Mucosa of descending colon (tissue), 3 donors: ENCODE measurements at regions not wholly inside any gene's neighbourhood (a gene's known extent, or its start where the extent isn't known, plus 50 kb on each side); places are given as distances from the start of the nearest gene placed in this dataset.

Experiments
- ATAC-seq: fragments of 200-7000 bp; cut with Tn5 transposase; one replicate; pipeline ENCODE4 v1.9.1; 2020; ENCODE audit warnings: mild to moderate bottlenecking, moderate library complexity
- DNase-seq, 3 donors: peaks; one replicate each; pipeline ENCODE4 v3.0.0-alpha.2; 2020
- H3K36me3 ChIP-seq: fragments of 200-600 bp; one replicate; pipeline ENCODE4 v1.8.0; 2021; ENCODE audit warnings: low read depth, mild to moderate bottlenecking
- H3K4me1 ChIP-seq: fragments of 200-600 bp; one replicate; pipeline ENCODE4 v1.8.0; 2021; ENCODE audit warnings: low read depth, mild to moderate bottlenecking
- H3K4me3 ChIP-seq: fragments of 200-600 bp; one replicate; pipeline ENCODE4 v1.8.0; 2021; ENCODE audit warnings: mild to moderate bottlenecking
- H3K9me3 ChIP-seq: fragments of 200-600 bp; one replicate; pipeline ENCODE4 v1.8.0; 2021; ENCODE audit warnings: mild to moderate bottlenecking
- CTCF ChIP-seq: fragments of 200-600 bp; IDR thresholded peaks from one replicate; pipeline ENCODE4 v1.8.0; 2022; ENCODE audit warnings: antibody characterized with exemption, mild to moderate bottlenecking
- intact Hi-C, 2 donors: fragments of 100-400 bp; cut with DNase I in 1 of 2; cut with micrococcal nuclease in 1 of 2; formaldehyde crosslinking; loops; one replicate each; pipeline versions ENCODE4 v1.11.0 to v1.11.1; 2022; cut with DNase I, micrococcal nuclease
- donor health status: DM: no; HTN: no; CAD: no; lungs with moderate emphysema.
- donor health status: DM: no; HTN: no; CAD: no.
- donor health status: DM: no; HTN: yes; CAD: no.

- Histone ChIP-seq H3K36me3 (no peaks in the 10 kb centered on the region), H3K9me3 (peaks cover 12% of the 10 kb centered on the region), H3K4me3 (no peak overlapping the region), H3K4me1 (no peaks in the 10 kb centered on the region)
- TF ChIP-seq CTCF: no peak
- DNase-seq (no peak), ATAC-seq (no peak)
- intact Hi-C loops: no loop called here
These were observed 659.7 kb downstream of the CENPC start for GRCh38 chr4:66885501-66886165.

GRCh38 chr4:66876946-66877345 is 668.4 kb downstream of the CENPC start:
- H3K4me3 ChIP-seq: no peak overlapping the region
- intact Hi-C loops: no loop called here
- no peaks in the 10 kb centered on the region for H3K36me3 ChIP-seq
- no peak for TF ChIP-seq CTCF
- DNase-seq (no peak), ATAC-seq (no peak)
- H3K4me1 ChIP-seq: no peaks in the 10 kb centered on the region
- peaks cover 5% of the 10 kb centered on the region for H3K9me3 ChIP-seq

- Histone ChIP-seq H3K9me3 (no peaks in the 10 kb centered on the region), H3K4me1 (no peaks in the 10 kb centered on the region), H3K4me3 (no peak overlapping the region), H3K36me3 (no peaks in the 10 kb centered on the region)
- DNase-seq (no peak), ATAC-seq (no peak)
- TF ChIP-seq CTCF: no peak
- intact Hi-C loops: no loop called here
These were observed 672.6 kb downstream of the CENPC start for GRCh38 chr4:66872661-66873060.

- Histone ChIP-seq H3K4me3 (no peak overlapping the region), H3K9me3 (peaks cover 11% of the 10 kb centered on the region), H3K4me1 (no peaks in the 10 kb centered on the region), H3K36me3 (no peaks in the 10 kb centered on the region)
- ATAC-seq (no peak), DNase-seq (no peak)
- intact Hi-C loops: no loop called here
- TF ChIP-seq CTCF: no peak
These were observed 681.8 kb downstream of the CENPC start for GRCh38 chr4:66863481-66863880.

- no peak for TF ChIP-seq CTCF
- H3K9me3 ChIP-seq: peaks cover 11% of the 10 kb centered on the region
- intact Hi-C loops: no loop called here
- ATAC-seq (no peak), DNase-seq (no peak)
- H3K4me1 ChIP-seq: no peaks in the 10 kb centered on the region
- no peak overlapping the region for H3K4me3 ChIP-seq
- H3K36me3 ChIP-seq: no peaks in the 10 kb centered on the region
These were observed 689.3 kb downstream of the CENPC start for GRCh38 chr4:66855956-66856355.

- Histone ChIP-seq H3K9me3 (no peaks in the 10 kb centered on the region), H3K4me1 (no peaks in the 10 kb centered on the region), H3K4me3 (no peak overlapping the region), H3K36me3 (no peaks in the 10 kb centered on the region)
- no peak for ATAC-seq
- DNase-seq: no peak
- no peak for TF ChIP-seq CTCF
- intact Hi-C loops: no loop called here
These were observed 691.5 kb downstream of the CENPC start for GRCh38 chr4:66853845-66854244.
